ENCODE measurements at regions not wholly inside any gene's neighbourhood (a gene's known extent, or its start where the extent isn't known, plus 50 kb on each side); places are given as distances from the start of the nearest gene placed in this dataset.

DNA sequence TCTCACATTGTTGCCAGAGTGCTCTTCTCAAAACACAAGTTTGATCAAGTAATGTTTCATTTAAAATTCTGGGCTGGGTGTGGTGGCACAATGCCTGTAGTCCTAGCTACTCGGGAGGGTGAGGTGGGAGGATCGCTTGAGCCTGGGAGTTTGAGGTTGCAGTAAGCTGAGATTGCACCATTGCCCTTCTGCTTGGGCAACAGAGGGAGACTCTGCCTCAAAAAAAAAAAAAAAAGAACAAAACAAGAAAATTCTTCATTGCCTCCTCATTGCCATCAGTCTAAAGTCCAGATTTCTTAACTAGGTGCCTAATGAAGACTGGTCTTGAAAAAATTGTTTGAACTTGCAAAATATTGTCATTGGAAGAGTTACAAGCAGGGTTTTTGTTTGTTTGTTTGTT lies 120.1 kb downstream of the MFAP3L start:
- no peak for TF ChIP-seq CTCF (IDR thresholded peaks at IDR 0.05)
- TF ChIP-seq POLR2A (IDR thresholded peaks at IDR 0.05), result no peak

All from thyroid gland (tissue), 4 donors.